GM12878 (cell line): ENCODE measurements at regions not wholly inside any gene's neighbourhood (a gene's known extent, or its start where the extent isn't known, plus 50 kb on each side); places are given as distances from the start of the nearest gene placed in this dataset.

Source experiments
- ASH2L ChIP-seq: fragments of 300-600, 200-600 bp; sonication (generic); IDR thresholded peaks from 2 replicates; pipeline ENCODE4 v1.6.1; 2017; ENCODE audit warnings: low read depth, mild to moderate bottlenecking, borderline replicate concordance
- BCL3 ChIP-seq: IDR thresholded peaks from 2 replicates; pipeline ENCODE4 v1.6.1; 2011; ENCODE audit warnings: borderline replicate concordance, low read depth, mild to moderate bottlenecking, moderate library complexity, low read length; ENCODE audit not compliant: insufficient read depth, poor library complexity, severe bottlenecking
- CHD1 ChIP-seq: IDR thresholded peaks from 2 replicates; pipeline ENCODE4 v1.6.1; 2012; ENCODE audit warnings: low read depth, low read length, improper control_type of control experiment
- KLF5 ChIP-seq: fragments of 450-650 bp; IDR thresholded peaks from 2 replicates; pipeline ENCODE4 v1.6.1; 2014; ENCODE audit warnings: mild to moderate bottlenecking; ENCODE audit not compliant: partially characterized antibody
- NFIC ChIP-seq: IDR thresholded peaks from 2 replicates; pipeline ENCODE4 v1.6.1; 2012; ENCODE audit warnings: low read depth, mild to moderate bottlenecking, inconsistent platforms, low read length, moderate library complexity
- NR2F1 ChIP-seq: fragments of 450-650 bp; conservative IDR thresholded peaks from 2 replicates; pipeline ENCODE4 v1.6.1; 2017; ENCODE audit warnings: mild to moderate bottlenecking
- PKNOX1 ChIP-seq: fragments of 450-650 bp; IDR thresholded peaks from 2 replicates; pipeline ENCODE4 v1.6.1; 2016; ENCODE audit warnings: mild to moderate bottlenecking
- RFX5 ChIP-seq: IDR thresholded peaks from 2 replicates; pipeline ENCODE4 v1.6.1; 2011; ENCODE audit warnings: low read depth, low read length, improper control_type of control experiment
- SKIL ChIP-seq: fragments of 450-650 bp; IDR thresholded peaks from 2 replicates; pipeline ENCODE4 v1.6.1; 2017; ENCODE audit warnings: mild to moderate bottlenecking, low read depth, inconsistent platforms; ENCODE audit not compliant: poor library complexity, severe bottlenecking
- SMAD5 ChIP-seq: IDR thresholded peaks from 2 replicates; pipeline ENCODE4 v1.6.1; 2016; ENCODE audit warnings: antibody characterized with exemption, low read depth

GRCh38 chr1:96649301-96649700, 72.3 kb upstream of the PTBP2 start (continued):
- TF ChIP-seq SKIL (no peak), PKNOX1 (no peak), CHD1 (no peak), NFIC (no peak), ASH2L (no peak), SMAD5 (no peak), KLF5 (no peak), NR2F1 (no peak), BCL3 (no peak), RFX5 (no peak)
